Prostate gland (tissue), 2 donors: ENCODE measurements at regions not wholly inside any gene's neighbourhood (a gene's known extent, or its start where the extent isn't known, plus 50 kb on each side); places are given as distances from the start of the nearest gene placed in this dataset.

Source experiments
- DNase-seq: peaks from one replicate; pipeline ENCODE4 v3.0.0-alpha.2; 2019; ENCODE audit warnings: low spot score
- H3K27ac ChIP-seq, 2 donors: fragments of 200-600 bp; sonication (generic); 2 replicates each; pipeline ENCODE4 v1.5.1; 2017 to 2019
- H3K27me3 ChIP-seq: fragments of 200-600 bp; sonication (generic); replicated peaks from 2 replicates; pipeline ENCODE4 v1.5.1; 2019; ENCODE audit not compliant: insufficient read depth
- H3K36me3 ChIP-seq, 2 donors: fragments of 200-600 bp; sonication (generic); 1 replicate in 1 of 2; 2 replicates in 1 of 2; pipeline versions ENCODE4 v1.5.1 to v1.8.1; 2017 to 2019
- H3K4me1 ChIP-seq: fragments of 200-600 bp; sonication (generic); replicated peaks from 2 replicates; pipeline ENCODE4 v1.5.1; 2019
- H3K4me3 ChIP-seq, 2 donors: fragments of 200-600 bp; sonication (generic); 2 replicates each; pipeline ENCODE4 v1.5.1; 2017 to 2019
- H3K9me3 ChIP-seq: fragments of 200-600 bp; sonication (generic); 2 replicates; pipeline ENCODE4 v1.5.1; 2017
- POLR2A ChIP-seq: fragments of 450-650 bp; IDR thresholded peaks from one replicate; pipeline ENCODE4 v1.6.1; 2016; ENCODE audit warnings: antibody characterized with exemption, mild to moderate bottlenecking
- POLR2AphosphoS5 ChIP-seq: sonication (generic); formaldehyde crosslinking; IDR thresholded peaks from one replicate; pipeline ENCODE4 v1.6.1; 2017; ENCODE audit warnings: antibody characterized with exemption
- WGBS: methylation state at CpG from one replicate; pipeline ENCODE4 v1.1.5; 2018; 5-methylcytosine and 5-hydroxymethylcytosine counted together
- intact Hi-C: fragments of 100-400 bp; cut with DNase I; formaldehyde crosslinking; loops from one replicate; pipeline ENCODE4 v1.14.2; 2022
- TF ChIP-seq, protein P1 (sequence below), 4 experiments: fragments of 200-600 bp in 2 of 4; fragments of 450-650 bp in 2 of 4; sonication (generic) in 2 of 4; IDR thresholded peaks; 1 replicate in 3 of 4; 2 replicates in 1 of 4; pipeline ENCODE4 v1.5.1; 2016 to 2019; ENCODE audit warnings: antibody characterized with exemption in 4 of 4, mild to moderate bottlenecking in 2 of 4, moderate library complexity in 2 of 4

- Histone ChIP-seq H3K27ac (peak overlapping the region; percentile 42 to 73), H3K4me3 (no peak overlapping the region), H3K27me3 (no peaks in the 10 kb centered on the region), H3K36me3 (no peaks in the 10 kb centered on the region), H3K9me3 (no peaks in the 10 kb centered on the region), H3K4me1 (peaks cover 7% of the 10 kb centered on the region)
- WGBS, result 33% methylated on average over 15 of the region's 15 CpGs
- TF ChIP-seq POLR2AphosphoS5 (no peak), POLR2A (no peak)
- TF ChIP-seq, protein P1, sequence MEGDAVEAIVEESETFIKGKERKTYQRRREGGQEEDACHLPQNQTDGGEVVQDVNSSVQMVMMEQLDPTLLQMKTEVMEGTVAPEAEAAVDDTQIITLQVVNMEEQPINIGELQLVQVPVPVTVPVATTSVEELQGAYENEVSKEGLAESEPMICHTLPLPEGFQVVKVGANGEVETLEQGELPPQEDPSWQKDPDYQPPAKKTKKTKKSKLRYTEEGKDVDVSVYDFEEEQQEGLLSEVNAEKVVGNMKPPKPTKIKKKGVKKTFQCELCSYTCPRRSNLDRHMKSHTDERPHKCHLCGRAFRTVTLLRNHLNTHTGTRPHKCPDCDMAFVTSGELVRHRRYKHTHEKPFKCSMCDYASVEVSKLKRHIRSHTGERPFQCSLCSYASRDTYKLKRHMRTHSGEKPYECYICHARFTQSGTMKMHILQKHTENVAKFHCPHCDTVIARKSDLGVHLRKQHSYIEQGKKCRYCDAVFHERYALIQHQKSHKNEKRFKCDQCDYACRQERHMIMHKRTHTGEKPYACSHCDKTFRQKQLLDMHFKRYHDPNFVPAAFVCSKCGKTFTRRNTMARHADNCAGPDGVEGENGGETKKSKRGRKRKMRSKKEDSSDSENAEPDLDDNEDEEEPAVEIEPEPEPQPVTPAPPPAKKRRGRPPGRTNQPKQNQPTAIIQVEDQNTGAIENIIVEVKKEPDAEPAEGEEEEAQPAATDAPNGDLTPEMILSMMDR (IDR thresholded peaks at IDR 0.05), result no peak
- no peak for DNase-seq
- intact Hi-C loops, result no loop called here
Measured at GRCh38 chr5:172569861-172570558, 71.1 kb upstream of the NEURL1B start.

DNA sequence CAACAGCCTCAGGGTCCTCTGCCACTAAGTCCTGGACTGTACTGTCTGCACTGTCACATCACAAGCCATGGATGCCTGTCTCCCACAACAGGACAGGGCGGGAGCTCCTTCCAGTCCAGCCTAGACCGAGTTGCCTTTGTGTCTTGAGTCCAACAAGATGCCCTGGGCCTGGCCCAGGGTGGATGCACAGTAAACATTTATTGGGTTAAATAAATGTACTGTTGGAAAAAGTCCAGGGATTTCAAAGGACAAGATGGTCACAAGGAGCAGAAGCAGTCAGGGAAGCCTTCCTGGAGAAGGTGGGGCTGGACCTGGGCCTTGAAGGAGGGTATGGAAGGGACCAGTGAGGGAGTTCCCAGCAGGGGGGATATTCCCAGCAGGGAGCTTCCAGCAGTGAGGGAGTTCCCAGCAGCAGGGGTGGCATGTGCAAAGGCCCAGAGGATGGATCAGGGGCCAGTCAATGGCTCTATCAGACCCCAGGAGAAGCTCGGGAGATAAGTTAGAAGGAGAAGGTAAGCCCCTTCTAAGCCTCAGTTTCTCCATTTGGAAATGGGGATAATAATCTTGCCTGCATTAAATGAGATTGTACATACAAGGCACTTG lies 72.7 kb upstream of the NEURL1B start:
- no peaks in the 10 kb centered on the region for H3K27me3 ChIP-seq
- intact Hi-C loops, result no loop called here
- DNase-seq, result no peak
- 67% methylated on average over 3 of the region's 3 CpGs for WGBS
- H3K27ac ChIP-seq, result peak overlapping the region in 1 of 2 donors; percentile 73
- H3K4me1 ChIP-seq, result peaks cover 22% of the 10 kb centered on the region
- TF ChIP-seq POLR2A (no peak), POLR2AphosphoS5 (no peak)
- TF ChIP-seq, protein P1 (IDR thresholded peaks at IDR 0.05), result no peak
- H3K36me3 ChIP-seq, result no peaks in the 10 kb centered on the region
- no peak overlapping the region for H3K4me3 ChIP-seq
- H3K9me3 ChIP-seq, result no peaks in the 10 kb centered on the region

- no peak for DNase-seq
- H3K27me3 ChIP-seq, result no peaks in the 10 kb centered on the region
- intact Hi-C loops, result no loop called here
Measured at GRCh38 chr5:172567843-172568242, 73.2 kb upstream of the NEURL1B start.

DNA sequence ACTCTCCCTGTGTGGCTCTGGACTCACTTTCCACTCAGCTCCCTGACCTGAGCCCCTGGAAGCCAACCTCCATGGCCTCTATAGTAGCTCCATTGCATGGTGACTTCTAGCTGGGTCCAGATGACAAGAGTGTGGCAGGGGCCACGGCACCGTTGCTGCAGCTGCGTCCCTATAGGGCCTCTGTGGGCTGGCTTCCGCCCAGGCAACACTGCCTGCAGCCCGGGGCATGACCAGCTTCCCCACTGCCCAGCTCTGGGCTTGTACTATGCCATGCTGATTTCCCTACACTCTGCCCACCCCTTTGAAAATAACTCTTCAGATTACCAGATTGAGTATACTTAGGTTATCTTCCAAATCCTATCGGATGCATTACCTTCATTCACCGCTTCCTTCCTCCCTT lies 73.8 kb upstream of the NEURL1B start:
- H3K27ac ChIP-seq, result peak overlapping the region in 1 of 2 donors; percentile 73
- intact Hi-C loops, result no loop called here
- no peak for DNase-seq
- no peaks in the 10 kb centered on the region for H3K36me3 ChIP-seq
- TF ChIP-seq, protein P1 (IDR thresholded peaks at IDR 0.05), result no peak
- TF ChIP-seq POLR2AphosphoS5 (no peak), POLR2A (no peak)
- H3K27me3 ChIP-seq, result no peaks in the 10 kb centered on the region
- no peak overlapping the region for H3K4me3 ChIP-seq
- 87% methylated on average over 7 of the region's 7 CpGs for WGBS
- no peaks in the 10 kb centered on the region for H3K9me3 ChIP-seq
- H3K4me1 ChIP-seq, result peaks cover 25% of the 10 kb centered on the region

More at GRCh38 chr5:172567843-172568242, 73.2 kb upstream of the NEURL1B start:
- no peaks in the 10 kb centered on the region for H3K36me3 ChIP-seq
- H3K4me1 ChIP-seq, result peaks cover 25% of the 10 kb centered on the region
- H3K4me3 ChIP-seq, result no peak overlapping the region
- WGBS, result 96% methylated on average over 6 of the region's 6 CpGs
- peak overlapping the region in 1 of 2 donors; percentile 73 for H3K27ac ChIP-seq
- no peaks in the 10 kb centered on the region for H3K9me3 ChIP-seq
- TF ChIP-seq POLR2A (no peak), POLR2AphosphoS5 (no peak)
- TF ChIP-seq, protein P1 (IDR thresholded peaks at IDR 0.05), result no peak
